ENCODE measurements at regions not wholly inside any gene's neighbourhood (a gene's known extent, or its start where the extent isn't known, plus 50 kb on each side); places are given as distances from the start of the nearest gene placed in this dataset.

DNA sequence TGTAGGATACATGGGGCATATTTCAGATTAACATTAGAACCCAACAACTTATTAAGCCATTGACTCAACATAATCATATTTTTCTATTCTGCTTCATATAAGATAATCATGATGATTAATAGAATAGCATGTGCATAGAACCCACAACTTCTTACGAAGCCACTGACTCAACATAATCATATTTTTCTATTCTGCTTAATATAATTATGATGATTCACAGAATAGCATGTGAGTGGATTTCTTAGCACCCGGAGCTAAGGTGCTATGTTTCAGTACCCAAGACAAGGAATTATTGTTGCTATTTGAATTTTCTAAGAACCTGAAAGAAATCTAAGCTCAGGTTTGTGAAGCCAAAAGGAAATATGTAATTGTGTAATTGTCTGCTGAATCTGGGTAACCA lies 96.8 kb downstream of the TENT5A start:
- Histone ChIP-seq H3K4me3 (ENCODE audit: low read depth, low read length) (no peak overlapping the region), H3K9me3 (ENCODE audit: control insufficient read depth, insufficient read depth, low read depth, low read length) (no peaks in the 10 kb centered on the region), H3K27ac (ENCODE audit: extremely low read depth, low read depth, low read length) (no peak overlapping the region), H3K4me1 (ENCODE audit: control insufficient read depth, insufficient read depth, low read length) (no peaks in the 10 kb centered on the region), H3K36me3 (ENCODE audit: control insufficient read depth in 2 of 2, insufficient read depth in 1 of 2, low read length in 2 of 2) (no peaks in the 10 kb centered on the region)
- no peak for TF ChIP-seq ZNF394 (tag by site-specific recombination; IDR thresholded peaks at IDR 0.05; ENCODE audit: borderline replicate concordance)
- TF ChIP-seq ZSCAN30 (tag by site-specific recombination; IDR thresholded peaks at IDR 0.05) = no peak
- TF ChIP-seq HOXA7 (CRISPR knock-in tag; IDR thresholded peaks at IDR 0.05; ENCODE audit: borderline replicate concordance) = no peak
- no peak for TF ChIP-seq WT1 (tag by site-specific recombination; IDR thresholded peaks at IDR 0.05)
- TF ChIP-seq OSR2 (tag by site-specific recombination; IDR thresholded peaks at IDR 0.05) = no peak
- TF ChIP-seq ZNF239 (tag by site-specific recombination; IDR thresholded peaks at IDR 0.05) = no peak
- TF ChIP-seq KLF1 (tag by site-specific recombination; IDR thresholded peaks at IDR 0.05) = no peak
- TF ChIP-seq ZNF549 (tag by site-specific recombination; IDR thresholded peaks at IDR 0.05) = no peak
- no peak for TF ChIP-seq ZIC2 (tag by site-specific recombination; IDR thresholded peaks at IDR 0.05)
- no peak for TF ChIP-seq ZNF654 (tag by site-specific recombination; IDR thresholded peaks at IDR 0.05; ENCODE audit: low read depth)
- TF ChIP-seq ZNF473 (tag by site-specific recombination; IDR thresholded peaks at IDR 0.05) = no peak
- TF ChIP-seq RBAK (tag by site-specific recombination; IDR thresholded peaks at IDR 0.05) = no peak
- no peak for TF ChIP-seq ZNF792 (tag by site-specific recombination; IDR thresholded peaks at IDR 0.05)
- no peak for TF ChIP-seq ZNF521 (tag by site-specific recombination; IDR thresholded peaks at IDR 0.05)
- no peak for TF ChIP-seq ZNF132 (tag by site-specific recombination; IDR thresholded peaks at IDR 0.05; ENCODE audit: borderline replicate concordance)
- TF ChIP-seq ZNF133 (tag by site-specific recombination; IDR thresholded peaks at IDR 0.05) = no peak
- TF ChIP-seq, protein P1, sequence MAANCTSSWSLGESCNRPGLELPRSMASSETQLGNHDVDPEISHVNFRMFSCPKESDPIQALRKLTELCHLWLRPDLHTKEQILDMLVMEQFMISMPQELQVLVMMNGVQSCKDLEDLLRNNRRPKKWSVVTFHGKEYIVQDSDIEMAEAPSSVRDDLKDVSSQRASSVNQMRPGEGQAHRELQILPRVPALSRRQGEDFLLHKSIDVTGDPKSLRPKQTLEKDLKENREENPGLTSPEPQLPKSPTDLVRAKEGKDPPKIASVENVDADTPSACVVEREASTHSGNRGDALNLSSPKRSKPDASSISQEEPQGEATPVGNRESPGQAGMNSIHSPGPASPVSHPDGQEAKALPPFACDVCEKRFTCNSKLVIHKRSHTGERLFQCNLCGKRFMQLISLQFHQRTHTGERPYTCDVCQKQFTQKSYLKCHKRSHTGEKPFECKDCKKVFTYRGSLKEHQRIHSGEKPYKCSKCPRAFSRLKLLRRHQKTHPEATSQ (tag by site-specific recombination; IDR thresholded peaks at IDR 0.05) = no peak
- ChIA-PET CTCF (no interaction called here), POLR2A (no interaction called here)

DNA sequence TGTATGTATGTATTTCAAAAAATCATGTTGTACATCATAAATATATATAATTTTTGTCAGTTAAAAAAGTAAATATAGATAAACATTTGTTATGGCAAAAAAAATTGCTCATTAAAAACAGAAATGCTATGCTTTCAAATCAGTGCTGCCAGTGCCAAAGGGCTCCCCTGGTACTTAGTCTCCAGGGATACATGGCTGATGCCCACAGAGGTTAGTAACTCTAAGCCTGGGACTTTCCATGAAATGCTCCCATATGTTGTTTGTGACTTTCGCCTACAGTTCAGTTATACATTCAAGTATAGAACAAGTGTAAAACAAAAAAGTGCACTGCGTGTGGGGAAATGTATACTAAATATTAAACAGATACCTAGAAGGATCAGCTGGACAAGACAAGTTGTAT lies 104.0 kb downstream of the TENT5A start:
- ChIA-PET POLR2A (interaction anchor here (0.6 kb wide), 1 partner anchor 397 kb away, joined by 5 read pairs; no protein-coding TSS in a partner anchor), CTCF (no interaction called here)
- no peak overlapping the region for H3K4me3 ChIP-seq (ENCODE audit: low read depth, low read length)
- no peaks in the 10 kb centered on the region for H3K36me3 ChIP-seq (ENCODE audit: control insufficient read depth in 2 of 2, insufficient read depth in 1 of 2, low read length in 2 of 2)
- no peak overlapping the region for H3K27ac ChIP-seq (ENCODE audit: extremely low read depth, low read depth, low read length)
- no peaks in the 10 kb centered on the region for H3K4me1 ChIP-seq (ENCODE audit: control insufficient read depth, insufficient read depth, low read length)
- no peaks in the 10 kb centered on the region for H3K9me3 ChIP-seq (ENCODE audit: control insufficient read depth, insufficient read depth, low read depth, low read length)
- TF ChIP-seq, protein P2, sequence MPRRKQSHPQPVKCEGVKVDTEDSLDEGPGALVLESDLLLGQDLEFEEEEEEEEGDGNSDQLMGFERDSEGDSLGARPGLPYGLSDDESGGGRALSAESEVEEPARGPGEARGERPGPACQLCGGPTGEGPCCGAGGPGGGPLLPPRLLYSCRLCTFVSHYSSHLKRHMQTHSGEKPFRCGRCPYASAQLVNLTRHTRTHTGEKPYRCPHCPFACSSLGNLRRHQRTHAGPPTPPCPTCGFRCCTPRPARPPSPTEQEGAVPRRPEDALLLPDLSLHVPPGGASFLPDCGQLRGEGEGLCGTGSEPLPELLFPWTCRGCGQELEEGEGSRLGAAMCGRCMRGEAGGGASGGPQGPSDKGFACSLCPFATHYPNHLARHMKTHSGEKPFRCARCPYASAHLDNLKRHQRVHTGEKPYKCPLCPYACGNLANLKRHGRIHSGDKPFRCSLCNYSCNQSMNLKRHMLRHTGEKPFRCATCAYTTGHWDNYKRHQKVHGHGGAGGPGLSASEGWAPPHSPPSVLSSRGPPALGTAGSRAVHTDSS (tag by site-specific recombination; IDR thresholded peaks at IDR 0.05) = no peak
- TF ChIP-seq ZNF48 (tag by site-specific recombination; IDR thresholded peaks at IDR 0.05) (no peak), ZNF391 (tag by site-specific recombination; IDR thresholded peaks at IDR 0.05; ENCODE audit: borderline replicate concordance, low read depth) (no peak), ZNF548 (tag by site-specific recombination; IDR thresholded peaks at IDR 0.05) (no peak), ZNF791 (tag by site-specific recombination; IDR thresholded peaks at IDR 0.05) (no peak), ZNF140 (tag by site-specific recombination; IDR thresholded peaks at IDR 0.05) (no peak), MZF1 (tag by site-specific recombination; IDR thresholded peaks at IDR 0.05; ENCODE audit: borderline replicate concordance) (no peak), ZNF596 (tag by site-specific recombination; IDR thresholded peaks at IDR 0.05) (no peak), ZNF777 (tag by site-specific recombination; IDR thresholded peaks at IDR 0.05; ENCODE audit: borderline replicate concordance) (no peak)
- TF ChIP-seq, protein P3, sequence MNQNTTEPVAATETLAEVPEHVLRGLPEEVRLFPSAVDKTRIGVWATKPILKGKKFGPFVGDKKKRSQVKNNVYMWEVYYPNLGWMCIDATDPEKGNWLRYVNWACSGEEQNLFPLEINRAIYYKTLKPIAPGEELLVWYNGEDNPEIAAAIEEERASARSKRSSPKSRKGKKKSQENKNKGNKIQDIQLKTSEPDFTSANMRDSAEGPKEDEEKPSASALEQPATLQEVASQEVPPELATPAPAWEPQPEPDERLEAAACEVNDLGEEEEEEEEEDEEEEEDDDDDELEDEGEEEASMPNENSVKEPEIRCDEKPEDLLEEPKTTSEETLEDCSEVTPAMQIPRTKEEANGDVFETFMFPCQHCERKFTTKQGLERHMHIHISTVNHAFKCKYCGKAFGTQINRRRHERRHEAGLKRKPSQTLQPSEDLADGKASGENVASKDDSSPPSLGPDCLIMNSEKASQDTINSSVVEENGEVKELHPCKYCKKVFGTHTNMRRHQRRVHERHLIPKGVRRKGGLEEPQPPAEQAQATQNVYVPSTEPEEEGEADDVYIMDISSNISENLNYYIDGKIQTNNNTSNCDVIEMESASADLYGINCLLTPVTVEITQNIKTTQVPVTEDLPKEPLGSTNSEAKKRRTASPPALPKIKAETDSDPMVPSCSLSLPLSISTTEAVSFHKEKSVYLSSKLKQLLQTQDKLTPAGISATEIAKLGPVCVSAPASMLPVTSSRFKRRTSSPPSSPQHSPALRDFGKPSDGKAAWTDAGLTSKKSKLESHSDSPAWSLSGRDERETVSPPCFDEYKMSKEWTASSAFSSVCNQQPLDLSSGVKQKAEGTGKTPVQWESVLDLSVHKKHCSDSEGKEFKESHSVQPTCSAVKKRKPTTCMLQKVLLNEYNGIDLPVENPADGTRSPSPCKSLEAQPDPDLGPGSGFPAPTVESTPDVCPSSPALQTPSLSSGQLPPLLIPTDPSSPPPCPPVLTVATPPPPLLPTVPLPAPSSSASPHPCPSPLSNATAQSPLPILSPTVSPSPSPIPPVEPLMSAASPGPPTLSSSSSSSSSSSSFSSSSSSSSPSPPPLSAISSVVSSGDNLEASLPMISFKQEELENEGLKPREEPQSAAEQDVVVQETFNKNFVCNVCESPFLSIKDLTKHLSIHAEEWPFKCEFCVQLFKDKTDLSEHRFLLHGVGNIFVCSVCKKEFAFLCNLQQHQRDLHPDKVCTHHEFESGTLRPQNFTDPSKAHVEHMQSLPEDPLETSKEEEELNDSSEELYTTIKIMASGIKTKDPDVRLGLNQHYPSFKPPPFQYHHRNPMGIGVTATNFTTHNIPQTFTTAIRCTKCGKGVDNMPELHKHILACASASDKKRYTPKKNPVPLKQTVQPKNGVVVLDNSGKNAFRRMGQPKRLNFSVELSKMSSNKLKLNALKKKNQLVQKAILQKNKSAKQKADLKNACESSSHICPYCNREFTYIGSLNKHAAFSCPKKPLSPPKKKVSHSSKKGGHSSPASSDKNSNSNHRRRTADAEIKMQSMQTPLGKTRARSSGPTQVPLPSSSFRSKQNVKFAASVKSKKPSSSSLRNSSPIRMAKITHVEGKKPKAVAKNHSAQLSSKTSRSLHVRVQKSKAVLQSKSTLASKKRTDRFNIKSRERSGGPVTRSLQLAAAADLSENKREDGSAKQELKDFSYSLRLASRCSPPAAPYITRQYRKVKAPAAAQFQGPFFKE (tag by site-specific recombination; IDR thresholded peaks at IDR 0.05; ENCODE audit: borderline replicate concordance) = no peak
